ENCODE measurements at regions not wholly inside any gene's neighbourhood (a gene's known extent, or its start where the extent isn't known, plus 50 kb on each side); places are given as distances from the start of the nearest gene placed in this dataset.

DNA sequence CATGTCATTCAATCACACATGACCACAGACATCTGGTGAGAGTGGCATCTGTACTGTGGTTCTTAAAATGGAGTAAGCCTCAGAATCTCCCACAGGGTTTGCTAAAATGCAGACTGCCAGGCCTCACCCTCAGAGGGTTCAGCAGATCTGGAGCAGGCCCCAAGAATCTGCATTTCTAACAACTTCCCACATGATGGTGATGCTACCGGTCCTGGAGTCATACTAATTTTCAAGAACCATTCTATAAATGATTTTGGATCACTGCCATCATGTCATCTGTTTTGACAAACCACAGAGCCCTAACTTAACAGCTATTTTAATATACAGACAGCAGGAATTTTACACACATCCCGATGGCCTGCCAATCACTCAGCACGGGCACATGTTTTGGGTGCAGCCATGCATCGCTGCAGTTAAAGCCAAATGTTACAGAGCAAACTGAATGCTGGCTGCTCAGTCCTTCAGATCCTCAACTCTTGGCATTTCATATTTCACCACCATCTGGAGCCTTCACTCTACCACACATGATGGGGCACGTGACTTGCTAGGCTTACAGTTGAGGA is 792.1 kb upstream of the AMELY start:
- H3K4me3 ChIP-seq (replicated peaks; ENCODE audit: low read depth, low read length), result no peak overlapping the region
- DNase-seq (ENCODE audit: low read depth), result no peak
- TF ChIP-seq CTCF (IDR thresholded peaks at IDR 0.05; ENCODE audit: low read length, missing control alignments), result no peak

- peak; percentile 64 for DNase-seq (ENCODE audit: low read depth)
- H3K4me3 ChIP-seq (replicated peaks; ENCODE audit: low read depth, low read length), result no peak overlapping the region
- no peak for TF ChIP-seq CTCF (IDR thresholded peaks at IDR 0.05; ENCODE audit: low read length, missing control alignments)
These were observed 790.9 kb upstream of the AMELY start for GRCh38 chrY:7702481-7702880.

- H3K4me3 ChIP-seq (replicated peaks; ENCODE audit: low read depth, low read length), result no peak overlapping the region
- TF ChIP-seq CTCF (IDR thresholded peaks at IDR 0.05; ENCODE audit: low read length, missing control alignments), result no peak
- peak; percentile 46 for DNase-seq (ENCODE audit: low read depth)
These were observed 790.1 kb upstream of the AMELY start for GRCh38 chrY:7701676-7702075.

- DNase-seq (ENCODE audit: low read depth), result no peak
- no peak for TF ChIP-seq CTCF (IDR thresholded peaks at IDR 0.05; ENCODE audit: low read length, missing control alignments)
- H3K4me3 ChIP-seq (replicated peaks; ENCODE audit: low read depth, low read length), result no peak overlapping the region
These were observed 786.0 kb upstream of the AMELY start for GRCh38 chrY:7697506-7697905.

DNA sequence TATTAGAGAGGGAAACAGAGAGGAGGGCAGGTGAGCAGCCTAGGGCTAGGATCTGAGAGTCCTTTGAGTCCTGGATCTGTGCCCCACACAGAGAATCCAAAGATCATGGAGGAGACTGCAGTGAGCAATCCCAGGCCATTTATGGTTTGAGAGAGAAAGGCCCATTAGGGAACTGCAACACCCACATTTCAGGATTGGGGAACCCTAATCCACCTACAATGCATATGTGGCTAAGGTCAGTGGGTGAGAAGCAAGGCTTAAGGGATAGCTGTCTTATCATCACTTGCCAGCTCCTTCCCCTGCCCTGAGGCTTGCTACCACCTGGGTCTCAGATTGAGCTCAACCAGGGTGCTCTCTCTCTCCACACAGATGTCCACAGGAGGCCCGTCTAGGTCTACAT is 781.1 kb upstream of the AMELY start:
- H3K4me3 ChIP-seq (replicated peaks; ENCODE audit: low read depth, low read length), result no peak overlapping the region
- no peak for DNase-seq (ENCODE audit: low read depth)
- TF ChIP-seq CTCF (IDR thresholded peaks at IDR 0.05; ENCODE audit: low read length, missing control alignments), result no peak

DNA sequence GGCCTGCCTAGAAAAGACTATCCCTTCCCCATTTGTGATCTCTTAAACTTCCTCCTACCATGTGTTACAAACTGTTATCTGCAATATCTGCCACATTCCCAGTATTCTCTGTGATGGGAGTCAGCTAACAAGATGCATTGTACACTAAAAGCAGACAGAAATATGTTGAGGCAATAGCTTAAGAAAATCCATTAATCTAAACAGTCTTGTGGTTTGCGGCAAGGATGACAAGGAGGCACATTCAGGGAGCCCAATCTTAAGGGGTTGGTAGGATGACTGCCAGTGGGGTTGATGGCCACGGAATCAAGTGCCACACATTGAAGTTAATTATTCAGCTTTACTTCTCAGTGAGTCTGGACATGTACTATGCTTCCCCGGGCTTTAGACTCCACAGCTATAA is 775.5 kb upstream of the AMELY start:
- TF ChIP-seq CTCF (IDR thresholded peaks at IDR 0.05; ENCODE audit: low read length, missing control alignments), result no peak
- no peak for DNase-seq (ENCODE audit: low read depth)
- H3K4me3 ChIP-seq (replicated peaks; ENCODE audit: low read depth, low read length), result no peak overlapping the region

DNA sequence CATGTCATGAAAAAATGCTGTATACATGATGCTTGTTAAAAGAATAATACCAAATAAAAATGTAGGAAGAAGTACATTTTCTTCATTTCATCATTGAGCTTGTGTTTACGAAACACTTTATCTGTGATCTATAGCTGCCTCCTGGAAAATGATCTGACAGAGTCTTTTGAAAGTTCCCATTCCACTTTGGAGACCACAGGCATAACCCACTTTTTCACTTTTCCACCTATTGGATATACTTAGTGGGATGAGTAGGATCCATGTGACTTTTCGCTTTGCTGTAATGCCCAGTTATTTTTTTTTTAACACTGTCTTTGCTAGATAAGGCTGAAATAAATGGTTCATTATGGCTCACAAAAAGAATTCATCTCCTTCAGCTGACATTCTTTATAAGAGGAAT is 773.0 kb upstream of the AMELY start:
- no peak for DNase-seq (ENCODE audit: low read depth)
- no peak for TF ChIP-seq CTCF (IDR thresholded peaks at IDR 0.05; ENCODE audit: low read length, missing control alignments)
- H3K4me3 ChIP-seq (replicated peaks; ENCODE audit: low read depth, low read length), result no peak overlapping the region
